Choroid plexus epithelial cell (primary cell): ENCODE measurements at regions not wholly inside any gene's neighbourhood (a gene's known extent, or its start where the extent isn't known, plus 50 kb on each side); places are given as distances from the start of the nearest gene placed in this dataset.

Experiments used
- DNase-seq: peaks from one replicate; pipeline ENCODE4 v3.0.0-alpha.2; 2010; ENCODE audit warnings: low read depth
- H3K4me3 ChIP-seq: 2 replicates; pipeline ENCODE4 v1.5.1; 2011; ENCODE audit warnings: low read depth, mild to moderate bottlenecking, control low read depth, low read length, moderate library complexity
- CTCF ChIP-seq: conservative IDR thresholded peaks from 2 replicates; pipeline ENCODE4 v1.5.1; 2011; ENCODE audit warnings: low read depth, mild to moderate bottlenecking, control low read depth, inconsistent platforms, low read length, moderate library complexity

GRCh38 chr7:159263430-159263829 lies 118.8 kb upstream of the VIPR2 start:
- no peak overlapping the region for H3K4me3 ChIP-seq
- no peak for DNase-seq
- TF ChIP-seq CTCF: no peak

GRCh38 chr7:159253657-159254056 lies 109.0 kb upstream of the VIPR2 start:
- no peak for DNase-seq
- no peak for TF ChIP-seq CTCF
- H3K4me3 ChIP-seq: no peak overlapping the region

- TF ChIP-seq CTCF: no peak
- no peak for DNase-seq
- no peak overlapping the region for H3K4me3 ChIP-seq
Observed at GRCh38 chr7:159250471-159250870, 105.8 kb upstream of the VIPR2 start.

- H3K4me3 ChIP-seq: no peak overlapping the region
- no peak for TF ChIP-seq CTCF
- DNase-seq: no peak
Observed at GRCh38 chr7:159249671-159250070, 105.0 kb upstream of the VIPR2 start.

- no peak for TF ChIP-seq CTCF
- H3K4me3 ChIP-seq: no peak overlapping the region
Observed at GRCh38 chr7:159247910-159248309, 103.2 kb upstream of the VIPR2 start.

GRCh38 chr7:159246702-159247480 lies 102.2 kb upstream of the VIPR2 start:
- no peak for TF ChIP-seq CTCF
- no peak overlapping the region for H3K4me3 ChIP-seq
- DNase-seq: no peak

More at GRCh38 chr7:159247910-159248309, 103.2 kb upstream of the VIPR2 start:
- DNase-seq: no peak

- no peak overlapping the region for H3K4me3 ChIP-seq
- TF ChIP-seq CTCF: no peak
- DNase-seq: no peak
Observed at GRCh38 chr7:159240962-159241361, 96.3 kb upstream of the VIPR2 start.
